HEK293T (cell line): ENCODE measurements at regions not wholly inside any gene's neighbourhood (a gene's known extent, or its start where the extent isn't known, plus 50 kb on each side); places are given as distances from the start of the nearest gene placed in this dataset.

Experiments used
- CTCF ChIA-PET: fragments of 350-600 bp; formaldehyde crosslinking; extraction: SDS; loops from one replicate; lab custom pipeline; 2021; ENCODE audit warnings: antibody characterized with exemption, inconsistent platforms; lab: Yijun Ruan, JAX
- POLR2A ChIA-PET: fragments of 350-600 bp; formaldehyde crosslinking; extraction: SDS; loops from one replicate; lab custom pipeline; 2020; ENCODE audit warnings: antibody characterized with exemption, inconsistent platforms; lab: Yijun Ruan, JAX
- DNase-seq: peaks from one replicate; pipeline ENCODE4 v3.0.0; 2012; ENCODE audit warnings: mixed read lengths; ENCODE audit errors: extremely low spot score
- ARNT ChIP-seq: fragments of 450-650 bp; IDR thresholded peaks from 2 replicates; pipeline ENCODE4 v1.6.1; 2017; ENCODE audit warnings: mild to moderate bottlenecking
- BHLHE40 ChIP-seq: fragments of 450-650 bp; IDR thresholded peaks from 2 replicates; pipeline ENCODE4 v1.6.1; 2016; ENCODE audit warnings: mild to moderate bottlenecking, moderate library complexity, borderline replicate concordance
- CTBP1 ChIP-seq: fragments of 450-650 bp; IDR thresholded peaks from 2 replicates; pipeline ENCODE4 v1.6.1; 2016; ENCODE audit warnings: borderline replicate concordance
- ELF4 ChIP-seq: fragments of 450-650 bp; IDR thresholded peaks from 2 replicates; pipeline ENCODE4 v1.6.1; 2017; ENCODE audit warnings: antibody characterized with exemption
- FOXA1 ChIP-seq: fragments of 450-650 bp; IDR thresholded peaks from 2 replicates; pipeline ENCODE4 v1.6.1; 2016; ENCODE audit warnings: mild to moderate bottlenecking
- FOXK2 ChIP-seq: fragments of 450-650 bp; IDR thresholded peaks from 2 replicates; pipeline ENCODE4 v1.6.1; 2016; ENCODE audit warnings: mild to moderate bottlenecking
- FOXM1 ChIP-seq: fragments of 450-650 bp; IDR thresholded peaks from 2 replicates; pipeline ENCODE4 v1.6.1; 2017; ENCODE audit warnings: mild to moderate bottlenecking, borderline replicate concordance
- HDGF ChIP-seq: fragments of 450-650 bp; IDR thresholded peaks from 2 replicates; pipeline ENCODE4 v1.6.1; 2017; ENCODE audit warnings: antibody characterized with exemption, borderline replicate concordance
- L3MBTL2 ChIP-seq: fragments of 450-650 bp; conservative IDR thresholded peaks from 2 replicates; pipeline ENCODE4 v1.6.1; 2016; ENCODE audit warnings: mild to moderate bottlenecking
- LEF1 ChIP-seq: fragments of 450-650 bp; IDR thresholded peaks from 2 replicates; pipeline ENCODE4 v1.6.1; 2017; ENCODE audit warnings: mild to moderate bottlenecking, borderline replicate concordance
- NFRKB ChIP-seq: fragments of 450-650 bp; IDR thresholded peaks from 2 replicates; pipeline ENCODE4 v1.6.1; 2016; ENCODE audit warnings: mild to moderate bottlenecking, moderate library complexity
- SP1 ChIP-seq: fragments of 450-650 bp; IDR thresholded peaks from 2 replicates; pipeline ENCODE4 v1.6.1; 2017
- SUZ12 ChIP-seq: fragments of 450-650 bp; IDR thresholded peaks from 2 replicates; pipeline ENCODE4 v1.6.1; 2016; ENCODE audit warnings: mild to moderate bottlenecking
- TARDBP ChIP-seq: fragments of 450-650 bp; IDR thresholded peaks from 2 replicates; pipeline ENCODE4 v1.6.1; 2016
- ZNF384 ChIP-seq: fragments of 450-650 bp; IDR thresholded peaks from 2 replicates; pipeline ENCODE4 v1.6.1; 2016
- TF ChIP-seq, protein P1 (sequence below): fragments of 450-650 bp; IDR thresholded peaks from 2 replicates; pipeline ENCODE4 v1.6.1; 2016

DNA sequence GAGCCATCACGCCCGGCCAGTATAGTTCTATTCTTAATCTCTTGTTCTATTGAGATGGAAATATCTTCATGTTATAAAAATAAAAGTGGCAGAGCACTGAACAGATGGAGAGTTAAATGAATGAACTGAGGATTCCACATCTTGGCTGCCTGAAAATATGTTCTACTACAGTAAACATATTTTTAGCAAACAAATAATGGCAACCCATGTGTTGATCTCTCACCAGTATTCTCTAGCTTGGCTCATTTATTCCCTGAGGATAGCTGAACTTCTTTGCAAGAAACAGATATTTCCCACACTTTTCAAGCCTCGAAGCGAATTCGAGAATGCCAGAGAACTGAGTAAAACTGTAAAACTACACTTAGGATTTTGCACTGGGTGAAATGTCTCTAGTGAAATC, 58.9 kb downstream of the DIRAS3 start:
- ChIA-PET CTCF (no interaction called here), POLR2A (no interaction called here)
- TF ChIP-seq FOXA1 (no peak), TARDBP (no peak)
- DNase-seq, result no peak

DNA sequence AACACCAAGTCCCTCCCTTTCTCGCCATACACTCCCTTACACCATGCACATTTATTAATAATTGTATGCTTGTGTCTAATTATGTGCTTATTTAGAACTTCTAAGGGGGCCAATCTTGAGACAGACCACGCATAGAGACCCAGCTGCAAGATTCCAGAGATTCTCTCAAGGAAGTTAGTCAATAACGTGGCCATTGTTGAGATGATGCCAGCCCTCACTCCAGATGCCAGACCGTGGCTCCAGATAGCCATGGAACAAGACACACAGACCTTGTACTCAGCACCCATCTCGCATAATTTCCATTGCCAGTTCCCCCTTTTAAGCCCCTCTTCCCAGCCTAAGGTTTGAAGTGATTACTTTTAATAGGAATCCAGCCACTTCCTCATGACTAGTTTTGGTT, 62.4 kb downstream of the DIRAS3 start:
- POLR2A ChIA-PET, result no interaction called here

DNA sequence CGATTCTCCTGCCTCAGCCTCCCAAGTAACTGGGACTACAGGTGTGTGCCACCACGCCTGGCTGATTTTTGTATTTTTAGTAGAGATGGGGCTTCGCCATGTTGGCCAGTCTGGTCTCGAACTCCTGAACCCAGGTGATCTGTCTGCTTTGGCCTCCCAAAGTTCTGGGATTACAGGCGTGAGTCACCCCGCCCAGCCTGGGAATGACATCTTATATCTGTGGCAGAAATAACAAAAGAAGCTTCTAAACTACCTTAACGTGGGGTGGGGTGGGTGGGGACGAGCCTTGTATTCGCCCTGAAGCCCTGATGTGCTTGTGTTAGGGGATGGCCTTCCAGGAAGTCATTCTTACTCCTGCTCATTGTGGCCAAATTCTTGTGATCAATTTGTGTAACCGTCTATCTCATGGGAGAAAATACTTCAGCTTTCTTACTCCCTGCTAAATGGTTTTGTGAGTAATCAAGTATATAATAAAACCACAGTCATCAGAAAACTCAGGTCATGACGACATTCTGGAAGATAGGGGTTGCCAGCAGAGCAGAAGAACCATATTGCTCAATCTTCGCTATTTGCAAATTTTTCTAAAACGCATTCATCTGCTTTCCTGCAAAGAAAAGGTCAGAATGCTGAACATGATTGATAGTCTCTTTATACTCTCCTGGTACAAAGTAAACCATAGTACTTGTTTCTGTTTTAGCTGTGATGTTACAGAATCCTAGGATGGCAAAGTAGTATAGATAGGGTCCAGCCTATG, 63.2 kb downstream of the DIRAS3 start:
- TF ChIP-seq ARNT (no peak), BHLHE40 (no peak), L3MBTL2 (no peak), FOXA1 (no peak), CTBP1 (no peak), FOXM1 (no peak), SUZ12 (no peak), HDGF (no peak), TARDBP (no peak), ZNF384 (no peak), FOXK2 (no peak), SP1 (no peak)
- TF ChIP-seq, protein P1, sequence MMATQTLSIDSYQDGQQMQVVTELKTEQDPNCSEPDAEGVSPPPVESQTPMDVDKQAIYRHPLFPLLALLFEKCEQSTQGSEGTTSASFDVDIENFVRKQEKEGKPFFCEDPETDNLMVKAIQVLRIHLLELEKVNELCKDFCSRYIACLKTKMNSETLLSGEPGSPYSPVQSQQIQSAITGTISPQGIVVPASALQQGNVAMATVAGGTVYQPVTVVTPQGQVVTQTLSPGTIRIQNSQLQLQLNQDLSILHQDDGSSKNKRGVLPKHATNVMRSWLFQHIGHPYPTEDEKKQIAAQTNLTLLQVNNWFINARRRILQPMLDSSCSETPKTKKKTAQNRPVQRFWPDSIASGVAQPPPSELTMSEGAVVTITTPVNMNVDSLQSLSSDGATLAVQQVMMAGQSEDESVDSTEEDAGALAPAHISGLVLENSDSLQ, result no peak
- CTCF ChIA-PET, result no interaction called here
- POLR2A ChIA-PET, result no interaction called here
- DNase-seq, result no peak

More for the DNA sequence above, 62.4 kb downstream of the DIRAS3 start:
- TF ChIP-seq L3MBTL2, result no peak
- no peak for TF ChIP-seq FOXA1
- no peak for TF ChIP-seq LEF1
- DNase-seq, result no peak
- CTCF ChIA-PET, result no interaction called here

DNA sequence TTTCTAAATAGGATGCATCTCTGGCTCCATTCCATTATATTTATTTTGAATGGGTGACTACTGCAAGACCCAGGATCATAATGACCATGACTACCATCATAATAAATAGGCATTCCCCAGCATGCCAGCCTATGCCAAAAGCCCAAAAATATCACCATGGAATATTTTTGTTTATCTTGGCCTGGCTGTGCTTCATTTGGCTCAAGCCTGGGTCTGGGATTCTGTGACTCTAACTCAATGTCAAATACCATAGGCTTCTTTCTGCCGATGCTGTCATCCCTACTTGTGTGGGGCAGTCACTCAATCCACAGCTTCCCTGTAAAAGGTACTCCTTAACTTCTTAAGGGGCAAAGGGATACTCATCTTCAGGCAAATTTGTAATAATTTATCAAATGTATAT, 66.6 kb downstream of the DIRAS3 start:
- CTCF ChIA-PET, result no interaction called here
- TF ChIP-seq TARDBP, result no peak
- POLR2A ChIA-PET, result no interaction called here
- DNase-seq, result no peak

DNA sequence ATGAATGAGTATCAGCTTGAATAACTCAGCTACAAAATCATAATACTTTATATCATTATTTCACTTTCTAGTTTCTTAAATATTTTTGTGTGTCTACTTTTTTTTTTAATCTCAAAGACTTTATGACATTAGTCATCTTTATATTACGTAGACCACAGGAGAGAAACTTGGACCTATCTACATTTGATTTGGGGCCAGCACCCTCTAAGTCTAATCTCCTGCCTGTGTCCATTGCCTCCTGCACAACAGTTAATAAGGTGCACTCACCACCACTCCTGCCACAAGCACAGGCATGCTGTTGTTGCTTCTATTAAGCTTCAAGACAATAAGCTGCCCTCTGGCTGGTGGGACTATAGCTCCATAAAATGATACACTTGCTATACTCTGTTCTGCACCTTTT, 70.4 kb downstream of the DIRAS3 start:
- ChIA-PET CTCF (no interaction called here), POLR2A (no interaction called here)
- DNase-seq, result no peak
- TF ChIP-seq ARNT (no peak), TARDBP (no peak), LEF1 (no peak), SUZ12 (no peak), FOXK2 (no peak), BHLHE40 (no peak), ELF4 (no peak), NFRKB (no peak), ZNF384 (no peak), CTBP1 (no peak), FOXA1 (no peak), L3MBTL2 (no peak), FOXM1 (no peak), SP1 (no peak), HDGF (no peak)
- TF ChIP-seq, protein P1, result no peak

DNA sequence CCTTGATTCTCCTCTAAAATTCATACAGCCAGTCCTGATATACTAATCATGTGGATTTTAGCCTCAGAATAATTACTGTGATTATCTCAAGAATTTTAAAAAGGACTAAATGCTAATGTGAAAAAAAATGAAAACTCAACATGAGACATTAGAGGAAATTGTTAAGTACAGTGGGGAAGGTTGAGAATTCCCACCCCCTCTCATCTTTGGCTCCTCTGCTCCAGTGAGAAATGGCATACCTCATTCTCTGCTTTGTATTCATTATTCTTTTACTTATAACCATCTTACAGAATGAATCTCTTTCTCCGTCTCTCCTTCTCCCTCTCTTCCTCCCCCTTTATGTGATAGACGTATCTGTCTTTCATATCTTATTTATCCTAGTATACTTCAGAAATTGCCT, 70.9 kb downstream of the DIRAS3 start:
- POLR2A ChIA-PET, result no interaction called here
- CTCF ChIA-PET, result no interaction called here
- no peak for DNase-seq
- TF ChIP-seq HDGF (no peak), SUZ12 (no peak), NFRKB (no peak), ZNF384 (no peak), TARDBP (no peak), BHLHE40 (no peak), FOXK2 (no peak), ARNT (no peak), FOXA1 (no peak)
- TF ChIP-seq, protein P1, result no peak

DNA sequence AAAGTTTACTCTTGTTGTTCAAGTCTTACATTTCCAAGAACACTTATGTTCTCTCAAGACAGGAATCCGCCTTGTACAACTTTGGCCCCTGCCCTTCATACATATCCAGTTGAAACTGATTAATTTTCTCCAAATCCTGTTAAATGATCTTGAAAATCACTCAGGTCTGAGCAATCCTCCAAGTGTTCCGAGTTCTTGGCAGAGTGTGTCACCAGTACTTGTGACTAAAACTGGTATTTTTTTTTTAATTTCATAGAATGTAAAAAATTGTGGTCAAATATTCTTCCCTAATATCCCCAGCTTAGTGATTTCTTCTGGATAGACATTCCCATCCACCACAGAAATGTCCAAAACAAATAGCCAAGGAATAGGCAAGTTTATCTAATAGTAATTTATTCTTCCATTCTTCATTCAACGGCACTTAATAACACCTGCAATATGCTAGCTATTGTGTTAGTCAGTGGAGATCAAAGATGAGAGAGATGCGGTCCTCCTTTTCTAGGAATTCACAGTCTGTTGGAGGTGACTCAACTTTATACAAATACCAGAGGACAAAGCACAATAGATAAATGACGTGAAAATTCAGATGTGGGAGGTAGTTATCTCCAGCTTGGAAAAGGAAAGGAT, 71.4 kb downstream of the DIRAS3 start:
- CTCF ChIA-PET, result no interaction called here
- TF ChIP-seq SUZ12 (no peak), SP1 (no peak), BHLHE40 (no peak), NFRKB (no peak), LEF1 (no peak), HDGF (no peak), CTBP1 (no peak), L3MBTL2 (no peak), FOXK2 (no peak), ZNF384 (no peak), FOXM1 (no peak), FOXA1 (no peak), ELF4 (no peak), TARDBP (no peak), ARNT (no peak)
- TF ChIP-seq, protein P1, result no peak
- POLR2A ChIA-PET, result no interaction called here
- no peak for DNase-seq
